AG04449 (cell line): ENCODE measurements at regions not wholly inside any gene's neighbourhood (a gene's known extent, or its start where the extent isn't known, plus 50 kb on each side); places are given as distances from the start of the nearest gene placed in this dataset.

Source experiments
- CTCF ChIA-PET: fragments of 350-600 bp; formaldehyde crosslinking; extraction: SDS; loops from one replicate; lab custom pipeline; 2021; ENCODE audit warnings: antibody characterized with exemption; lab: Yijun Ruan, JAX
- POLR2A ChIA-PET: fragments of 400-600, 350-600 bp; formaldehyde crosslinking; extraction: SDS; loops from one replicate; lab custom pipeline; 2020; ENCODE audit warnings: antibody characterized with exemption, inconsistent platforms; lab: Yijun Ruan, JAX
- DNase-seq: peaks from one replicate; pipeline ENCODE4 v3.0.0-alpha.2; 2010; ENCODE audit warnings: low read depth, low spot score
- H3K4me3 ChIP-seq: 2 replicates; pipeline ENCODE4 v1.5.1; 2011; ENCODE audit warnings: low read depth, mild to moderate bottlenecking, control low read depth, low read length
- CTCF ChIP-seq: IDR thresholded peaks from one replicate; pipeline ENCODE4 v1.5.1; 2011; ENCODE audit warnings: mild to moderate bottlenecking, moderate library complexity, low read length, control low read depth, inconsistent platforms; ENCODE audit not compliant: insufficient read depth; ENCODE audit errors: missing control alignments

- H3K4me3 ChIP-seq: no peak overlapping the region
- ChIA-PET CTCF (no interaction called here), POLR2A (no interaction called here)
- no peak for TF ChIP-seq CTCF
- no peak for DNase-seq
Measured at GRCh38 chr11:110808248-110808647, 96.0 kb upstream of the ARHGAP20 start.

- POLR2A ChIA-PET: no interaction called here
- H3K4me3 ChIP-seq: no peak overlapping the region
- TF ChIP-seq CTCF: no peak
- DNase-seq: no peak
- CTCF ChIA-PET: no interaction called here
Measured at GRCh38 chr11:110807801-110808200, 95.6 kb upstream of the ARHGAP20 start.

GRCh38 chr11:110805756-110806155 lies 93.5 kb upstream of the ARHGAP20 start:
- POLR2A ChIA-PET: no interaction called here
- no peak for TF ChIP-seq CTCF
- no peak overlapping the region for H3K4me3 ChIP-seq
- CTCF ChIA-PET: no interaction called here
- DNase-seq: no peak

DNA sequence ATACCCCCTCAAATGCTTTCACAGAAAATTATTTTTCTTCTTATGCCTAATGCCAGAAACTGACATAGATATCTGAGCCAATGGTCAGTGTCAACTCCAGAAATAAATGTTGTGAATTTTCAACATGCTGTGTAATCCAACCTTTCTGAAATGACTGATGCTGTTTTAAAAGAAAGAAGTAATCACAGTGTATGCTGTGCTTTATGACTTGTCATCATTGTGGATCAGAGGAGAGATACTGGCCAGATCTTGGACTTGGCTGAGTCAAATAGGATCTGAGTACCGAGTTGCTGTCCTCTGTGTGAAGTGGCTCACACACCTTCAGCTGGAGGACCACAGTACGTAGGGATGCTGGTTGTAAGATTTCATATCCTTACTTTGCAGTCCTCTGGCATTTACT lies 89.9 kb upstream of the ARHGAP20 start:
- no peak overlapping the region for H3K4me3 ChIP-seq
- ChIA-PET CTCF (no interaction called here), POLR2A (no interaction called here)
- no peak for TF ChIP-seq CTCF
- no peak for DNase-seq

DNA sequence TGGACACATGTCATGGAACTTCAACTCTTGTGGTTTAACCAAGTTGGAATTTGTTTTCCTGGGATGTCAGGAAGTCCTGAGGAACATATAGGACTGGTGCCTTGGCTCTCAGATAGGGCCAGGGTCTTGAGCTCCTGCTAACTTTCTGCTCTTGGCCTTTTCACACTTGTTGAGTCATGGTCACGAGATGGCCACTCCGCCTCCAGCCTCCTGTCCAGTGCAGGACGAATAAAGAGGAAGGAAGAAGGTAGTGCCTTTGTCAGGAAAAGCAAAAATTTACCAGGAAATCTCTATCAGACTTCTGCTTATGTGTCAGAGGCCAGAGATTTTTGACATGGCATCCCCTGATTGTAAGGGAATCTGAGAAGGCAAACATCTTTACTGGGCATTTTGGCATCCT lies 89.1 kb upstream of the ARHGAP20 start:
- no peak for TF ChIP-seq CTCF
- CTCF ChIA-PET: no interaction called here
- no peak overlapping the region for H3K4me3 ChIP-seq
- POLR2A ChIA-PET: no interaction called here
- DNase-seq: no peak

DNA sequence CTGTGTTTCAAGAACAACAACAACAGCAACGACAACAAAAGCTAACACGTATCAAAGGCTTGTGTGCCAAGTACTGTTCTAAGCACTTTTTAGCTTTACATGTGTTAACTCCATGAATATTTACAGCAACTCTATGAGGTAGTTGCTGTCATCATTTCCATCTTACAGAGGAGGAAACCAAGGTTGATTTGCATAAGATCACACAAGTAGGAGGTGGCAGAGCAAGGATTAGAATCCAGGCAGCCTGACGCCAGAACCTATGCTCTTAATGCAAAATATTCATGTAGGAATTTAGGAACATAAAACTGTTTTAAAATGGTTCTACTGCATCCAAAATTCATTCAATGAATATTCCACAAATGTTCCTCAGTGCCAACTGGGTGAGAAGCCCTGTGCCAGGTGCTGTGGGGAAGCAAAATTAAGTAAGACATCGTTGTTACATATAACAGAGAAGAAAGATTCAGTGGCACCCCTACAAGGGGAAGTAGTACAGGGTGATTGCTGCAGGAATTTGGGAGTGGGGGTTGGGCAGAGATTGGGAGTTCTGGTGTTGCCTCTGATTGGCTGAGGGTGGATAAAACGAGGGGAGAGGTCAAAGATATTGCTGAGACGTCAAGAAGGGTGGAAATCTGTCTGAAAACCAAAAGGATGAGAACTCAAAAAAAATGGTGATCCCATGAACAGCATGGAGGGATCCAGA lies 86.1 kb upstream of the ARHGAP20 start:
- H3K4me3 ChIP-seq: no peak overlapping the region
- ChIA-PET CTCF (no interaction called here), POLR2A (no interaction called here)
- no peak for DNase-seq
- no peak for TF ChIP-seq CTCF
